PC-3 (cell line): ENCODE measurements at regions not wholly inside any gene's neighbourhood (a gene's known extent, or its start where the extent isn't known, plus 50 kb on each side); places are given as distances from the start of the nearest gene placed in this dataset.
A peak's percentile ranks its signal among the peaks of the same experiment; 100 is the strongest.

Source experiments
- ATAC-seq: fragments of 200-7000 bp; cut with Tn5 transposase; 2 replicates; pipeline ENCODE4 v1.9.1; 2020; ENCODE audit warnings: mild to moderate bottlenecking, moderate library complexity
- BruUV-seq: library from RNA; stranded (reverse); fragments of 400-500 nt; replicated peaks from 2 replicates; lab custom pipeline; 2021; lab: Mats Ljungman, UMichigan
- CTCF ChIA-PET: fragments of 300-600 bp; sonication (Branson Sonifier 250); formaldehyde crosslinking; loops from one replicate; lab custom pipeline; 2022; ENCODE audit warnings: antibody characterized with exemption; lab: Charles Lee
- POLR2A ChIA-PET: fragments of 300-600 bp; sonication (Branson Sonifier 250); formaldehyde crosslinking; loops from one replicate; lab custom pipeline; 2022; ENCODE audit warnings: antibody characterized with exemption; ENCODE audit not compliant: unreplicated experiment; lab: Charles Lee
- DNase-seq: peaks from one replicate; pipeline ENCODE4 v3.0.0-alpha.2; 2015
- H2AFZ ChIP-seq: fragments of 300-600 bp; sonication (generic); 2 replicates; pipeline ENCODE4 v1.6.0; 2016; ENCODE audit warnings: antibody characterized with exemption, low read length
- H3F3A ChIP-seq: fragments of 300-600 bp; sonication (generic); one replicate; pipeline ENCODE4 v1.6.0; 2017; ENCODE audit warnings: antibody characterized with exemption, low read length, control low read depth, mild to moderate bottlenecking; ENCODE audit not compliant: unreplicated experiment
- H3K27ac ChIP-seq: fragments of 300-600 bp; sonication (generic); 2 replicates; pipeline ENCODE4 v1.5.1; 2016; ENCODE audit warnings: mild to moderate bottlenecking, low read length
- H3K27me3 ChIP-seq: fragments of 300-600 bp; sonication (generic); 2 replicates; pipeline ENCODE4 v1.6.1; 2016; ENCODE audit warnings: low read length, mixed read lengths
- H3K36me3 ChIP-seq: fragments of 300-600 bp; sonication (generic); 2 replicates; pipeline ENCODE4 v1.6.1; 2016; ENCODE audit warnings: low read depth, mixed run types, low read length, mixed read lengths
- H3K4me1 ChIP-seq: fragments of 300-600 bp; sonication (generic); 2 replicates; pipeline ENCODE4 v1.5.1; 2016; ENCODE audit warnings: low read length; ENCODE audit not compliant: insufficient read depth
- H3K4me2 ChIP-seq: fragments of 300-600 bp; sonication (generic); 2 replicates; pipeline ENCODE4 v1.6.0; 2016; ENCODE audit warnings: low read length
- H3K4me3 ChIP-seq: fragments of 300-600 bp; sonication (generic); 2 replicates; pipeline ENCODE4 v1.5.1; 2016; ENCODE audit warnings: mild to moderate bottlenecking, low read length, mixed read lengths
- H3K79me2 ChIP-seq: fragments of 300-600 bp; sonication (generic); 2 replicates; pipeline ENCODE4 v1.6.1; 2017; ENCODE audit warnings: low read length, mixed read lengths
- H3K9ac ChIP-seq: fragments of 300-600 bp; sonication (generic); 2 replicates; pipeline ENCODE4 v1.6.0; 2016; ENCODE audit warnings: mild to moderate bottlenecking, low read length
- H3K9me2 ChIP-seq: fragments of 300-600 bp; sonication (generic); replicated peaks from 2 replicates; pipeline ENCODE4 v1.6.1; 2016; ENCODE audit warnings: mixed run types, low read length, mixed read lengths
- H3K9me3 ChIP-seq: fragments of 300-600 bp; sonication (generic); 2 replicates; pipeline ENCODE4 v1.6.1; 2016; ENCODE audit warnings: low read length, mixed read lengths
- H4K20me1 ChIP-seq: fragments of 300-600 bp; sonication (generic); 2 replicates; pipeline ENCODE4 v1.6.1; 2016; ENCODE audit warnings: low read length, mixed read lengths
- EZH2 ChIP-seq: fragments of 300-600 bp; sonication (generic); IDR thresholded peaks from one replicate; pipeline ENCODE4 v1.6.1; 2017; ENCODE audit warnings: antibody characterized with exemption, mild to moderate bottlenecking, low read length; ENCODE audit not compliant: unreplicated experiment
- EZH2phosphoT487 ChIP-seq: fragments of 300-600 bp; sonication (generic); IDR thresholded peaks from 2 replicates; pipeline ENCODE4 v1.6.1; 2018; ENCODE audit warnings: mild to moderate bottlenecking, antibody characterized with exemption, low read length, borderline replicate concordance
- intact Hi-C: fragments of 100-400 bp; cut with micrococcal nuclease; formaldehyde crosslinking; loops from 2 replicates; pipeline ENCODE4 v1.9.0; 2023
- TF ChIP-seq, protein P1 (sequence below): fragments of 300-600 bp; sonication (generic); conservative IDR thresholded peaks from 2 replicates; pipeline ENCODE4 v1.5.1; 2017; ENCODE audit warnings: antibody characterized with exemption, low read depth, mild to moderate bottlenecking, low read length

- peak overlapping the region; percentile 28 for H3K27ac ChIP-seq
- no peaks in the 10 kb centered on the region for H3K9me2 ChIP-seq
- 0 out of 2 replicates have a peak overlapping the region, but pooled peaks have one; percentile 30 for H3K4me2 ChIP-seq
- intact Hi-C loops = loop anchor here (2.0 kb wide), 1 partner anchor 14 kb away; no protein-coding TSS in a partner anchor
- no peak overlapping the region for H3K9ac ChIP-seq
- BruUV-seq = no TSS peak
- ChIA-PET CTCF (no interaction called here), POLR2A (no interaction called here)
- no peak overlapping the region; the same call in 1 of the 2 replicates for H3K4me3 ChIP-seq
- peak; percentile 72 for ATAC-seq
- peaks cover 29% of the 10 kb centered on the region for H3K4me1 ChIP-seq
- H3F3A ChIP-seq = no peaks in the 10 kb centered on the region
- no peaks in the 10 kb centered on the region for H4K20me1 ChIP-seq
- TF ChIP-seq EZH2 (no peak), EZH2phosphoT487 (no peak)
- TF ChIP-seq, protein P1, sequence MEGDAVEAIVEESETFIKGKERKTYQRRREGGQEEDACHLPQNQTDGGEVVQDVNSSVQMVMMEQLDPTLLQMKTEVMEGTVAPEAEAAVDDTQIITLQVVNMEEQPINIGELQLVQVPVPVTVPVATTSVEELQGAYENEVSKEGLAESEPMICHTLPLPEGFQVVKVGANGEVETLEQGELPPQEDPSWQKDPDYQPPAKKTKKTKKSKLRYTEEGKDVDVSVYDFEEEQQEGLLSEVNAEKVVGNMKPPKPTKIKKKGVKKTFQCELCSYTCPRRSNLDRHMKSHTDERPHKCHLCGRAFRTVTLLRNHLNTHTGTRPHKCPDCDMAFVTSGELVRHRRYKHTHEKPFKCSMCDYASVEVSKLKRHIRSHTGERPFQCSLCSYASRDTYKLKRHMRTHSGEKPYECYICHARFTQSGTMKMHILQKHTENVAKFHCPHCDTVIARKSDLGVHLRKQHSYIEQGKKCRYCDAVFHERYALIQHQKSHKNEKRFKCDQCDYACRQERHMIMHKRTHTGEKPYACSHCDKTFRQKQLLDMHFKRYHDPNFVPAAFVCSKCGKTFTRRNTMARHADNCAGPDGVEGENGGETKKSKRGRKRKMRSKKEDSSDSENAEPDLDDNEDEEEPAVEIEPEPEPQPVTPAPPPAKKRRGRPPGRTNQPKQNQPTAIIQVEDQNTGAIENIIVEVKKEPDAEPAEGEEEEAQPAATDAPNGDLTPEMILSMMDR = no peak
- no peaks in the 10 kb centered on the region for H3K27me3 ChIP-seq
- no peaks in the 10 kb centered on the region for H3K36me3 ChIP-seq
- H2AFZ ChIP-seq = no peak overlapping the region
- peaks cover 42% of the 10 kb centered on the region for H3K79me2 ChIP-seq
- peak; percentile 58 for DNase-seq
- no peaks in the 10 kb centered on the region for H3K9me3 ChIP-seq
These were observed 280.1 kb downstream of the PTPRC start for GRCh38 chr1:198918920-198919319.

- H3K36me3 ChIP-seq = no peaks in the 10 kb centered on the region
- ChIA-PET POLR2A (no interaction called here), CTCF (no interaction called here)
- H3K27me3 ChIP-seq = no peaks in the 10 kb centered on the region
- no TSS peak for BruUV-seq
- TF ChIP-seq, protein P1 = no peak
- TF ChIP-seq EZH2 (no peak), EZH2phosphoT487 (no peak)
- H3K4me1 ChIP-seq = peaks cover 29% of the 10 kb centered on the region
- no peaks in the 10 kb centered on the region for H3K9me3 ChIP-seq
- peak; percentile 39; the same call in 1 of the 2 replicates for ATAC-seq
- H2AFZ ChIP-seq = no peak overlapping the region
- no peak overlapping the region for H3K9ac ChIP-seq
- H3F3A ChIP-seq = no peaks in the 10 kb centered on the region
- H3K27ac ChIP-seq = peak overlapping the region; percentile 28
- H3K4me3 ChIP-seq = no peak overlapping the region; the same call in 1 of the 2 replicates
- peaks cover 42% of the 10 kb centered on the region for H3K79me2 ChIP-seq
- intact Hi-C loops = loop anchor here (2.0 kb wide), 1 partner anchor 13 kb away; no protein-coding TSS in a partner anchor
- H3K4me2 ChIP-seq = peak overlapping the region; percentile 30; the same call in 1 of the 2 replicates
- H4K20me1 ChIP-seq = no peaks in the 10 kb centered on the region
- DNase-seq = peak; percentile 33
- H3K9me2 ChIP-seq = no peaks in the 10 kb centered on the region
These were observed 281.0 kb downstream of the PTPRC start for GRCh38 chr1:198919667-198920398.
